C4-2B (cell line): ENCODE measurements at regions not wholly inside any gene's neighbourhood (a gene's known extent, or its start where the extent isn't known, plus 50 kb on each side); places are given as distances from the start of the nearest gene placed in this dataset.

Source experiments
- CTCF ChIP-seq: fragments of 450-650 bp; conservative IDR thresholded peaks from 2 replicates; pipeline ENCODE4 v1.5.1; 2017; ENCODE audit warnings: mild to moderate bottlenecking
- ZFX ChIP-seq: fragments of 450-650 bp; IDR thresholded peaks from 2 replicates; pipeline ENCODE4 v1.6.1; 2017

GRCh38 chr14:30330445-30330844, 228.5 kb upstream of the G2E3 start:
- peak; percentile 69 for TF ChIP-seq CTCF
- TF ChIP-seq ZFX: no peak
